Left lung (tissue), 4 donors: ENCODE measurements at regions not wholly inside any gene's neighbourhood (a gene's known extent, or its start where the extent isn't known, plus 50 kb on each side); places are given as distances from the start of the nearest gene placed in this dataset.
A peak's percentile ranks its signal among the peaks of the same experiment; 100 is the strongest.

Experiments
- ATAC-seq: fragments of 200-7000 bp; cut with Tn5 transposase; one replicate; pipeline ENCODE4 v1.9.1; 2020; ENCODE audit warnings: moderate library complexity
- DNase-seq, 4 donors: peaks; one replicate each; pipeline ENCODE4 v3.0.0-alpha.2; 2013 to 2020
- H3K27ac ChIP-seq, 2 donors: fragments of 200-600 bp; sonication (generic) in 1 of 2; one replicate each; pipeline versions ENCODE4 v1.5.0 to v1.8.0; 2020 to 2021
- H3K27me3 ChIP-seq, 2 donors: fragments of 200-600 bp; sonication (generic) in 1 of 2; one replicate each; pipeline versions ENCODE4 v1.5.0 to v1.8.0; 2020 to 2021
- H3K36me3 ChIP-seq, 2 donors: fragments of 200-600 bp; sonication (generic) in 1 of 2; one replicate each; pipeline versions ENCODE4 v1.5.0 to v1.8.0; 2020 to 2021
- H3K4me1 ChIP-seq, 2 donors: fragments of 200-600 bp; one replicate each; pipeline ENCODE4 v1.8.0; 2021
- H3K4me3 ChIP-seq, 2 donors: fragments of 200-600 bp; sonication (generic) in 1 of 2; one replicate each; pipeline versions ENCODE4 v1.5.0 to v1.8.0; 2020 to 2021; ENCODE audit warnings: mild to moderate bottlenecking in 1 of 2
- H3K9me3 ChIP-seq, 2 donors: fragments of 200-600 bp; sonication (generic) in 1 of 2; one replicate each; pipeline versions ENCODE4 v1.5.0 to v1.8.0; 2020 to 2021
- intact Hi-C, 2 donors: fragments of 100-400 bp; cut with DNase I; formaldehyde crosslinking; loops; one replicate each; pipeline versions ENCODE4 v1.11.2 to v1.14.2; 2022
- TF ChIP-seq, protein P1 (sequence below), 2 donors: fragments of 200-600 bp; sonication (generic) in 1 of 2; IDR thresholded peaks; one replicate each; pipeline versions ENCODE4 v1.5.0 to v1.8.0; 2021; ENCODE audit warnings: antibody characterized with exemption in 2 of 2
- donor health status: DM: no; HTN: yes; CAD: no.
- donor health status: DM: no; HTN: no; CAD: no.

- DNase-seq = no peak
These were observed 132.4 kb upstream of the RGS17 start for GRCh38 chr6:153263489-153263888.

DNA sequence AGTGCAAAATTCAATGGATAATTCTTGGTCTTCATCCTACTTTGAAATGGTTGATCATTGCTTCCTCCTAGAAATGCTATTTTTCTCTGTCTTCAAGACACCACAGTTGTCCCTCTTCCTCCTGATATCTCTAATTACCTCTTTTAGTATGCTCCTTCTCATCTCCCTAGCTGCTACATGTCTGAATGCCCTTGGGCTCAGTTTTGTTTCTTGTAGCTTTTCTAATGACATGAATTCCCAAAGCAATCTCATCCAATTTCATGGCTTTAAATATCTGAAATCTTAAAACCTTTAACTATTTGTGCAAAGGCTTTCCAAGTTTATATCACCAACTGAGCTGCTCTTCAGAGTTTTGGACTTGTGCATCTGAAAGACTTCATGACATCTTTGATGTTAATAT is 120.2 kb upstream of the RGS17 start:
- TF ChIP-seq, protein P1, sequence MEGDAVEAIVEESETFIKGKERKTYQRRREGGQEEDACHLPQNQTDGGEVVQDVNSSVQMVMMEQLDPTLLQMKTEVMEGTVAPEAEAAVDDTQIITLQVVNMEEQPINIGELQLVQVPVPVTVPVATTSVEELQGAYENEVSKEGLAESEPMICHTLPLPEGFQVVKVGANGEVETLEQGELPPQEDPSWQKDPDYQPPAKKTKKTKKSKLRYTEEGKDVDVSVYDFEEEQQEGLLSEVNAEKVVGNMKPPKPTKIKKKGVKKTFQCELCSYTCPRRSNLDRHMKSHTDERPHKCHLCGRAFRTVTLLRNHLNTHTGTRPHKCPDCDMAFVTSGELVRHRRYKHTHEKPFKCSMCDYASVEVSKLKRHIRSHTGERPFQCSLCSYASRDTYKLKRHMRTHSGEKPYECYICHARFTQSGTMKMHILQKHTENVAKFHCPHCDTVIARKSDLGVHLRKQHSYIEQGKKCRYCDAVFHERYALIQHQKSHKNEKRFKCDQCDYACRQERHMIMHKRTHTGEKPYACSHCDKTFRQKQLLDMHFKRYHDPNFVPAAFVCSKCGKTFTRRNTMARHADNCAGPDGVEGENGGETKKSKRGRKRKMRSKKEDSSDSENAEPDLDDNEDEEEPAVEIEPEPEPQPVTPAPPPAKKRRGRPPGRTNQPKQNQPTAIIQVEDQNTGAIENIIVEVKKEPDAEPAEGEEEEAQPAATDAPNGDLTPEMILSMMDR (IDR thresholded peaks at IDR 0.05) = no peak
- no peak for ATAC-seq
- H3K36me3 ChIP-seq = no peaks in the 10 kb centered on the region

More at GRCh38 chr6:153263489-153263888, 132.4 kb upstream of the RGS17 start:
- no peak for ATAC-seq
- no peaks in the 10 kb centered on the region for H3K36me3 ChIP-seq
- no peaks in the 10 kb centered on the region for H3K9me3 ChIP-seq
- intact Hi-C loops = no loop called here
- H3K27me3 ChIP-seq = no peaks in the 10 kb centered on the region
- TF ChIP-seq, protein P1 (IDR thresholded peaks at IDR 0.05) = no peak
- H3K4me1 ChIP-seq = no peaks in the 10 kb centered on the region
- H3K4me3 ChIP-seq = no peak overlapping the region
- no peak overlapping the region for H3K27ac ChIP-seq

DNA sequence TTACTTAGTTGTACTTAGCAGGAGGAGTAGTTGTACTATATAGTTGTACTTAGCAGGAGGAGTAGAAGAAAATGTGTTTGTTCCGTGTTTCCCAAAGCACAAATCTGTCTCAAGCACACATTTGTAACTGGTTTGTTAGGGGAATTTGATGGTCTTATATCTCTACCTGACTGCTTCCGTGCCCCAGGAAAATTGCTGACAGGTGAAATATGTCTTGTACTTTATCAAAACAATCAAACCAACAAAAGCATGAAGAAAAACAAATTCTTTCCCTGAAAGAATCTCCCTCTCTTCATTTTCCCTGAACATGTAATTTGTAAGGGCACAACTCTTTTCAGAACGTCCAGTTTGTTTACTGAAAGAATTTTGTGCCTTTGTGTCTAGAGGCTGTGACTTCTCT is 106.6 kb upstream of the RGS17 start:
- TF ChIP-seq, protein P1 (IDR thresholded peaks at IDR 0.05) = no peak
- Histone ChIP-seq H3K4me3 (no peak overlapping the region), H3K4me1 (no peaks in the 10 kb centered on the region), H3K9me3 (peaks cover 0 to 4% of the 10 kb centered on the region in 2 donors), H3K27ac (no peak overlapping the region), H3K36me3 (no peaks in the 10 kb centered on the region), H3K27me3 (no peaks in the 10 kb centered on the region)
- no peak for DNase-seq
- no peak for ATAC-seq
- intact Hi-C loops = no loop called here

More for the DNA sequence above, 120.2 kb upstream of the RGS17 start:
- intact Hi-C loops = no loop called here
- H3K9me3 ChIP-seq = no peaks in the 10 kb centered on the region
- no peak overlapping the region for H3K27ac ChIP-seq
- no peak overlapping the region for H3K4me3 ChIP-seq
- no peak for DNase-seq
- H3K27me3 ChIP-seq = no peaks in the 10 kb centered on the region
- H3K4me1 ChIP-seq = no peaks in the 10 kb centered on the region

DNA sequence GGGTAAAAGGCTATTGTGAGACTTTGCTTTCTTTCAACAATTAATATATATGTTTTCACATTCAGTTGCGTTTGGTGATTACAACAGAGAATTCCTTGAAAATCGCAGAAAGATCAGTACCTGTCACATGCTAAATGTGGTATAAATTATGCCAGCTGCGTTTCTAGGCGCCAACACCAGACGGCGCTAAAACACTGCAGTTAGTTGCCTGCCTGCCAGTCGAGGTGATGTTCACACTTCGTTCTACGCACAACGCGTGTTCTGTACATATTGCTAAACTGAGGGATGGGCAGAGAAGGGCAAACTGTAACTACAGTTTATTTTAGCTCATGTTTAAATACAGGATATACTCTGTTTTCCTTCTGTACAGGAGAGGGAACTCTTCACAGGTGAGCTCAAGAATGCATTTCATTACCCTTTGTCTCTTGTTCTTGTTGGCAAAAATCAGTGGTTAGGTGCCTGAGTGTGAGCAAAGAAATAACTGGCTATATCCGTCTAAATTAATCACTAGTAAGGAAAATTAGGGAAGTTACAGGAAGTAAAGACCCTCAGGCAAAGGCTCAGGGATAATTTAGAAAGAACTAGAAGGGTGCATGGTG is 100.1 kb upstream of the RGS17 start:
- peak; percentile 92 for ATAC-seq
- no peak overlapping the region for H3K27ac ChIP-seq
- TF ChIP-seq, protein P1 (IDR thresholded peaks at IDR 0.05) = peak; percentile 51 to 72
- DNase-seq = peak in 3 of 4 donors; percentile 13 to 44 (median 36)
- no peaks in the 10 kb centered on the region for H3K36me3 ChIP-seq
- H3K4me1 ChIP-seq = no peaks in the 10 kb centered on the region
- H3K9me3 ChIP-seq = no peaks in the 10 kb centered on the region
- H3K27me3 ChIP-seq = no peaks in the 10 kb centered on the region
- intact Hi-C loops = no loop called here
- no peak overlapping the region for H3K4me3 ChIP-seq

GRCh38 chr6:153218184-153218792 is 87.2 kb upstream of the RGS17 start:
- H3K4me1 ChIP-seq = no peaks in the 10 kb centered on the region
- H3K27ac ChIP-seq = no peak overlapping the region
- no peaks in the 10 kb centered on the region for H3K36me3 ChIP-seq
- H3K27me3 ChIP-seq = no peaks in the 10 kb centered on the region
- intact Hi-C loops = no loop called here
- DNase-seq (no peak), ATAC-seq (no peak)
- TF ChIP-seq, protein P1 (IDR thresholded peaks at IDR 0.05) = no peak
- no peak overlapping the region for H3K4me3 ChIP-seq
- H3K9me3 ChIP-seq = no peaks in the 10 kb centered on the region
